ENCODE measurements at regions not wholly inside any gene's neighbourhood (a gene's known extent, or its start where the extent isn't known, plus 50 kb on each side); places are given as distances from the start of the nearest gene placed in this dataset.

DNA sequence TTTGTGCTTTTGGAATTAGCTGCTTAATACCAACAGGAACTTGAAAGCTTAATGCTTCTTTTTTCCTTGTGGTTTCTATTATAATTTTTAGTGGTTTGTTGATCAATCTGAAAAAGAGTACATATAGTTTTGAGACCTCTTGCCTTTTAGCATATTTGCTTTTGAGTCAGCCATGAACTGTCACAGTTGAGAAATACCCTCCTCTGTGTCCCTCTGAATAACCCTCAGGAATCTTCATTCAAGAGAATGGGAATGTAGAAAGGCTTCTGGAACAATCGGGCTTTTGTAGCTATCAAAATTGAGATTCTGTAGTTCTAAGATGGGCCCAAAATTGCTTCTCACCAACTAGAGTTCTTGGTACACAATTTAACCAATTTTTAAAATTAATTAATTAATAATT lies 451.1 kb upstream of the TRIB2 start:
- no peak for TF ChIP-seq MYC (IDR thresholded peaks at IDR 0.05; ENCODE audit: low read depth, low read length)
- TF ChIP-seq CTCF (IDR thresholded peaks at IDR 0.05; ENCODE audit: low read depth, low read length): no peak
- TF ChIP-seq, protein P1, sequence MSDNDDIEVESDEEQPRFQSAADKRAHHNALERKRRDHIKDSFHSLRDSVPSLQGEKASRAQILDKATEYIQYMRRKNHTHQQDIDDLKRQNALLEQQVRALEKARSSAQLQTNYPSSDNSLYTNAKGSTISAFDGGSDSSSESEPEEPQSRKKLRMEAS (IDR thresholded peaks at IDR 0.05; ENCODE audit: low read depth, low read length): no peak
- TF ChIP-seq POLR2A (IDR thresholded peaks at IDR 0.05; ENCODE audit: extremely low read depth, insufficient read length): no peak
